NCI-H774 (cell line): ENCODE measurements at regions not wholly inside any gene's neighbourhood (a gene's known extent, or its start where the extent isn't known, plus 50 kb on each side); places are given as distances from the start of the nearest gene placed in this dataset.
"Not testable (repeated sequence)": the region's sequence is repeated elsewhere in the genome, so short reads cannot be mapped to it uniquely, and the experiment has no call there.

Source experiments
- DNase-seq: peaks from one replicate; lab custom pipeline; 2025; lab: John Stamatoyannopoulos, UW

- no peak for DNase-seq
Observed at GRCh38 chr1:228669242-228669585, 66.1 kb upstream of the RHOU start.

GRCh38 chr1:228681076-228681565 is 54.2 kb upstream of the RHOU start:
- not testable (repeated sequence) for DNase-seq

- DNase-seq: no peak
Observed at GRCh38 chr1:228683428-228683827, 51.9 kb upstream of the RHOU start.

- no peak for DNase-seq
Observed at GRCh38 chr1:228684607-228685006, 50.7 kb upstream of the RHOU start.

- no peak for DNase-seq
Observed at GRCh38 chr1:228685081-228685660, 50.1 kb upstream of the RHOU start.
